GM18861 (cell line): ENCODE measurements at regions not wholly inside any gene's neighbourhood (a gene's known extent, or its start where the extent isn't known, plus 50 kb on each side); places are given as distances from the start of the nearest gene placed in this dataset.
"Not testable (repeated sequence)": the region's sequence is repeated elsewhere in the genome, so short reads cannot be mapped to it uniquely, and the experiment has no call there.

ENCODE experiments used
- ATAC-seq: cut with Tn5 transposase; IDR thresholded peaks from one replicate; pipeline ENCODE4 v1.9.1; 2021; ENCODE audit not compliant: unreplicated experiment

DNA sequence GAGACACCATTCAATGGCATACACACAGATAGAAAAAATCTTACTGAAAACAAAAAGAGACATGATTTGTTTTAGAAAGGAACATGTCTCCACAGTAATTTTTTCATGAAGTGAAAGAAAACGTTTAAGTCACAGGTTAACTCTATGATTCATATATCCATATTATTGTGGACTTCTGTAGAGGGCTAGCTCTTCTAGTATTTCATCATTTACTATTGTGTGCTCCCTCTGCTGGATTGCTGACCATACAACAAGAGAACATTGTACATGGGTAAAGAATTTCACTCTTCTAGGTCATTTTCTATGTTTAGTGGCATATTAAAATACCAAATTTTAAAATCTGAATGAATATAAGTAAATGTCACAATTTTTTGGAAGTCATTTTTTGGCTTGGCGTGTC lies 91.8 kb upstream of the POU3F4 start:
- ATAC-seq, result peak; percentile 68

DNA sequence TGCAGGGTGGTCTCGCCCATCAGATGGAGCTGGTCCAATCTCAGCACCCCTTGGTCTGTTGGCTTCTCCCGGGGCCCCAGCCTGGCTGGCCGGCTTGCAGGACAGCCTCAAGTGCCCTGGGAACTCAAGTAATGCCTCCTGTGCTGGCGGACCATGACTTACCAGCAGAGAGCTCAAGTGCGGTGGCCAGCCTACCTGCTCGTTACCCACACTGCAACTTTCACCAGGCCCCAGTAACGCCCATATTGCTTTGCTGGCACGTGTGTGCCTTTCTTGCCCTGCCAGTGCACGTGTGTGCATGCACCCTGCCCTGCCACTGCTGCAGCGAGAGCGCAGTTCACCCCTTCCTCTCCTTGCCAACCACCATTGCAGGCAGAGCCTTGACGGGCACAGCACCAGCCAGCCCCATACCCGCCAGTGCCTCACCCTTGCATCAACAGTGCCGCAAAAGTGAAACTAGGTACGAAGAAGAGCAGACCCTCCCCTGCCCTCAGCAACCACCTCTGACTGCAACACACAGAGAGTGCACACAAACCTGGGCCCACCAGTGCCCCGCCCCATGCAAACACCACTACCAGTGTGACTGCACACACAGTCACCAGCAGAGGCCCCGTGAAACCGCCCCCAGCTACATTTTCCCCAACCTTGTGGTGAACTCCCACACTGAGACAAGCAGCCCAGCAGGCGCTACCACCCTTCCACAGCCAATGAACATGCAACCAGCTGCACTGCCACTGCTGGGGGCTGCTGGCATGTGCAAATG lies 88.9 kb upstream of the POU3F4 start:
- ATAC-seq, result no peak

DNA sequence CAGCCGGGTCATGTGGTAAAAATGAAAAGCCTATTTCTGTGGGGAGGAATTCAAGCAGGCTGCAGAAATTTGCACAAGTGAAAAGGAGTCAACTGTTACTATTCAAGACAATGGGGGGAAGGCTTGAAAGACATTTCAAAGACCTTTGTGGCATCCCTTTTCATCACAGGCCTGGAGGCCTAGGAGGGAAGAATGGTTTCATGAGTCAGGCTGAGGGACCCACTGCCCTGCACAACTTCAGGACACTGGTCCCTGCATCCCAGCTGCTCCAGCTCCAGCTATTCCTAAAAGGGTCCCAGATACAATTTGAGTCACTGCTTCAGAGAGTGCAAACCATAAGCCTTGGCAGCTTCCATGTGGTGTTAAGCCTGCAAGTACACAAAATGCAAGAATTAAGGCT lies 85.3 kb upstream of the POU3F4 start:
- ATAC-seq, result no peak

DNA sequence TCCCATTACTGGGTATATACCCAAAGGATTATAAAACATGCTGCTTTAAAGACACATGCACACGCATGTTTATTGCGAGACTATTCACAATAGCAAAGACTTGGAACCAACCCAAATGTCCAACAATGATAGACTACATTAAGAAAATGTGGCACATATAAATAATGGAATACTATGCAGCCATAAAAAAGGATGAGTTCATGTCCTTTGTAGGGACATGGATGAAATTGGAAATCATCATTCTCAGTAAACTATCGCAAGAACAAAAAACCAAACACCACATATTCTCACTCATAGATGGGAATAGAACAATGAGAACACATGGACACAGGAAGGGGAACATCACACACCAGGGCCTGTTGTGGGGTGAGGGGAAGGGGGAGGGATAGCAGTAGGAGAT lies 65.5 kb upstream of the POU3F4 start:
- ATAC-seq, result not testable (repeated sequence)

DNA sequence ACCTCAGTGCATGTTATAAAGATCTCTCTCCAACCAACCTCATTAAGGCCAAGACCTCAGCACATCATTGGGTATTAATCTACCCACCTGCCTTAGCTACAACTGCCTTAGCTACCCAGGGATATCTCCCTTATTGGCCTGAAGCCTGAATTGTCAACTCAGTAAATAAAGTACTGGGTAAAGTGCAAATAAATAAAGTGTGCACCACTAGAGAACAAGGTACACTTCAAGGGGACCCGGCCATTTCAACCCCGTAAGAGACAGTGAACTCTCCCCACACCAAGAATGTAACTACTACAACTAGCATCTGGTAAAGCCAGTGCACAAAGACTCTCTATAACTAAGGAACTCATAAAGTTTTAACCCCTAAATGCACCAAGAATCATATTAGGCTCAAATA lies 61.7 kb upstream of the POU3F4 start:
- no peak for ATAC-seq
